PC-9 (cell line): ENCODE measurements at regions not wholly inside any gene's neighbourhood (a gene's known extent, or its start where the extent isn't known, plus 50 kb on each side); places are given as distances from the start of the nearest gene placed in this dataset.

Source experiments
- EZH2 ChIP-seq: fragments of 200-600 bp; sonication (generic); IDR thresholded peaks from 2 replicates; pipeline ENCODE4 v1.8.0; 2017; ENCODE audit warnings: antibody characterized with exemption, low read depth
- TF ChIP-seq, protein P1 (sequence below): fragments of 200-600 bp; sonication (generic); conservative IDR thresholded peaks from 2 replicates; pipeline ENCODE4 v1.6.1; 2017; ENCODE audit warnings: mixed run types, antibody characterized with exemption, mild to moderate bottlenecking, moderate library complexity

DNA sequence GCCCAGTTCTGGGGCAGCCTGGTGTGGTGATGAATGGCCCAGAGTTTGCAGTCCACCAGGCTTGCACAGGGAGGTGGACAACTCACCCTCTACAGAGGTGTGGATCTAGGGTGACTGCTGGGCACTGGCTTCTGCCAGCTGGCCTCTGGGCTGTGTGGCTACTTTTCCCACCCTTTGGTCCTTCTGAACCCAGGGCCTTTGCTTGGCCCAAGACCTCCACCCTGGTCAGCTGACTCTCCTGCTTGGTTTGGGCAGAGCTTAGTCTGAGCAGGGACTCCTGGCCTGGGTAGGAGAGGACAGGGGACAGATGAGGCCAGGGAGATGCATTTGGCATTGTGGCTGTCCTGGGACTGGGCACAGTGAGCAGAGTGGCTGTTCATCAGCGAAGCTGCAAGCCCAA is 83.0 kb upstream of the SHANK2 start:
- TF ChIP-seq, protein P1, sequence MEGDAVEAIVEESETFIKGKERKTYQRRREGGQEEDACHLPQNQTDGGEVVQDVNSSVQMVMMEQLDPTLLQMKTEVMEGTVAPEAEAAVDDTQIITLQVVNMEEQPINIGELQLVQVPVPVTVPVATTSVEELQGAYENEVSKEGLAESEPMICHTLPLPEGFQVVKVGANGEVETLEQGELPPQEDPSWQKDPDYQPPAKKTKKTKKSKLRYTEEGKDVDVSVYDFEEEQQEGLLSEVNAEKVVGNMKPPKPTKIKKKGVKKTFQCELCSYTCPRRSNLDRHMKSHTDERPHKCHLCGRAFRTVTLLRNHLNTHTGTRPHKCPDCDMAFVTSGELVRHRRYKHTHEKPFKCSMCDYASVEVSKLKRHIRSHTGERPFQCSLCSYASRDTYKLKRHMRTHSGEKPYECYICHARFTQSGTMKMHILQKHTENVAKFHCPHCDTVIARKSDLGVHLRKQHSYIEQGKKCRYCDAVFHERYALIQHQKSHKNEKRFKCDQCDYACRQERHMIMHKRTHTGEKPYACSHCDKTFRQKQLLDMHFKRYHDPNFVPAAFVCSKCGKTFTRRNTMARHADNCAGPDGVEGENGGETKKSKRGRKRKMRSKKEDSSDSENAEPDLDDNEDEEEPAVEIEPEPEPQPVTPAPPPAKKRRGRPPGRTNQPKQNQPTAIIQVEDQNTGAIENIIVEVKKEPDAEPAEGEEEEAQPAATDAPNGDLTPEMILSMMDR, result no peak
- TF ChIP-seq EZH2, result no peak
